Body of pancreas (tissue), 4 donors: ENCODE measurements at regions not wholly inside any gene's neighbourhood (a gene's known extent, or its start where the extent isn't known, plus 50 kb on each side); places are given as distances from the start of the nearest gene placed in this dataset.
"Not testable (repeated sequence)": the region's sequence is repeated elsewhere in the genome, so short reads cannot be mapped to it uniquely, and the experiment has no call there.

Experiments
- CTCF ChIP-seq, 7 experiments: fragments of 450-650 bp in 4 of 7; fragments of 200-600 bp in 3 of 7; sonication (generic) in 3 of 7; IDR thresholded peaks; one replicate each; pipeline ENCODE4 v1.5.1; 2016 to 2019; ENCODE audit warnings: antibody characterized with exemption in 7 of 7
- POLR2A ChIP-seq, 3 donors: fragments of 450-650 bp; IDR thresholded peaks; one replicate each; pipeline ENCODE4 v1.6.1; 2016; ENCODE audit warnings: antibody characterized with exemption in 3 of 3, mild to moderate bottlenecking in 2 of 3

- TF ChIP-seq POLR2A, CTCF (IDR thresholded peaks at IDR 0.05): not testable (repeated sequence)
Observed at GRCh38 chr2:131602444-131602843, 74.8 kb downstream of the CCDC74A start.
